Smooth muscle cell (in vitro differentiated cells): ENCODE measurements at regions not wholly inside any gene's neighbourhood (a gene's known extent, or its start where the extent isn't known, plus 50 kb on each side); places are given as distances from the start of the nearest gene placed in this dataset.

Experiments
- DNase-seq: peaks from one replicate; lab custom pipeline; 2025; ENCODE audit not compliant: unreplicated experiment; lab: John Stamatoyannopoulos, UW
- H2AFZ ChIP-seq: fragments of 200-600 bp; sonication (generic); 2 replicates; pipeline ENCODE4 v1.6.0; 2016; ENCODE audit warnings: antibody characterized with exemption, low read depth, mild to moderate bottlenecking
- H3F3A ChIP-seq: fragments of 200-600 bp; sonication (generic); 2 replicates; pipeline ENCODE4 v1.6.0; 2017; ENCODE audit warnings: antibody characterized with exemption, low read depth
- H3K27ac ChIP-seq: fragments of 200-600 bp; sonication (generic); 2 replicates; pipeline ENCODE4 v1.5.1; 2016; ENCODE audit warnings: low read depth, mild to moderate bottlenecking
- H3K27me3 ChIP-seq: fragments of 200-600 bp; sonication (generic); 2 replicates; pipeline ENCODE4 v1.6.1; 2016; ENCODE audit warnings: low read depth, mild to moderate bottlenecking
- H3K36me3 ChIP-seq: fragments of 200-600 bp; sonication (generic); 2 replicates; pipeline ENCODE4 v1.5.1; 2016; ENCODE audit warnings: low read depth
- H3K4me1 ChIP-seq: fragments of 200-600 bp; sonication (generic); 2 replicates; pipeline ENCODE4 v1.5.1; 2016; ENCODE audit warnings: low read depth
- H3K4me2 ChIP-seq: fragments of 200-600 bp; sonication (generic); 2 replicates; pipeline ENCODE4 v1.6.0; 2016; ENCODE audit warnings: mild to moderate bottlenecking
- H3K4me3 ChIP-seq: fragments of 200-600 bp; sonication (generic); 2 replicates; pipeline ENCODE4 v1.5.1; 2016; ENCODE audit warnings: mild to moderate bottlenecking
- H3K79me2 ChIP-seq: fragments of 200-600 bp; sonication (generic); 2 replicates; pipeline ENCODE4 v1.6.0; 2016; ENCODE audit warnings: low read depth, mild to moderate bottlenecking
- H3K9ac ChIP-seq: fragments of 200-600 bp; sonication (generic); 2 replicates; pipeline ENCODE4 v1.6.0; 2016; ENCODE audit warnings: low read depth
- H3K9me3 ChIP-seq: fragments of 200-600 bp; sonication (generic); replicated peaks from 2 replicates; pipeline ENCODE4 v1.5.1; 2016; ENCODE audit warnings: low read depth
- H4K20me1 ChIP-seq: fragments of 200-600 bp; sonication (generic); 2 replicates; pipeline ENCODE4 v1.6.0; 2016; ENCODE audit warnings: low read depth
- CTCF ChIP-seq: fragments of 200-600 bp; sonication (generic); IDR thresholded peaks from 2 replicates; pipeline ENCODE4 v1.5.1; 2017; ENCODE audit warnings: borderline replicate concordance, mild to moderate bottlenecking, antibody characterized with exemption; ENCODE audit not compliant: insufficient read depth, poor library complexity, severe bottlenecking
- WGBS: methylation state at CpG from one replicate; pipeline ENCODE4 v1.1.7; 2016; ENCODE audit warnings: low lambda C conversion rate; 5-methylcytosine and 5-hydroxymethylcytosine counted together

GRCh38 chr18:22103647-22104031 is 65.8 kb upstream of the GATA6 start:
- Histone ChIP-seq H3F3A (no peaks in the 10 kb centered on the region), H3K4me1 (no peaks in the 10 kb centered on the region), H3K4me2 (no peak overlapping the region), H4K20me1 (no peaks in the 10 kb centered on the region), H2AFZ (no peak overlapping the region), H3K4me3 (no peak overlapping the region), H3K9me3 (no peaks in the 10 kb centered on the region), H3K27me3 (no peaks in the 10 kb centered on the region), H3K27ac (no peak overlapping the region), H3K79me2 (no peaks in the 10 kb centered on the region), H3K36me3 (no peaks in the 10 kb centered on the region), H3K9ac (no peak overlapping the region)
- no peak for TF ChIP-seq CTCF
- no peak for DNase-seq
- 78% methylated on average over 6 of the region's 6 CpGs for WGBS

- Histone ChIP-seq H3K36me3 (no peaks in the 10 kb centered on the region), H2AFZ (no peak overlapping the region), H3K4me3 (no peak overlapping the region), H3K27me3 (no peaks in the 10 kb centered on the region), H3K27ac (no peak overlapping the region), H3K9me3 (no peaks in the 10 kb centered on the region), H3K79me2 (no peaks in the 10 kb centered on the region), H3F3A (no peaks in the 10 kb centered on the region), H3K9ac (no peak overlapping the region), H3K4me1 (no peaks in the 10 kb centered on the region), H4K20me1 (no peaks in the 10 kb centered on the region), H3K4me2 (no peak overlapping the region)
- TF ChIP-seq CTCF: no peak
- DNase-seq: no peak
- WGBS: 82% methylated on average over 4 of the region's 4 CpGs
Observed at GRCh38 chr18:22106536-22107292, 62.7 kb upstream of the GATA6 start.

- no peaks in the 10 kb centered on the region for H3K27me3 ChIP-seq
- H3F3A ChIP-seq: no peaks in the 10 kb centered on the region
- no peaks in the 10 kb centered on the region for H4K20me1 ChIP-seq
- no peak overlapping the region for H3K4me3 ChIP-seq
- H3K9me3 ChIP-seq: no peaks in the 10 kb centered on the region
- DNase-seq: no peak
- no peaks in the 10 kb centered on the region for H3K79me2 ChIP-seq
- H3K36me3 ChIP-seq: no peaks in the 10 kb centered on the region
- no peak overlapping the region for H3K9ac ChIP-seq
- no peak for TF ChIP-seq CTCF
- no peak overlapping the region for H3K4me2 ChIP-seq
- H2AFZ ChIP-seq: no peak overlapping the region
- 78% methylated on average over 2 of the region's 2 CpGs for WGBS
- no peaks in the 10 kb centered on the region for H3K4me1 ChIP-seq
- H3K27ac ChIP-seq: no peak overlapping the region
Observed at GRCh38 chr18:22108674-22109073, 60.7 kb upstream of the GATA6 start.

- 91% methylated on average over 4 of the region's 4 CpGs for WGBS
Observed at GRCh38 chr18:22109535-22109934, 59.9 kb upstream of the GATA6 start.

More at GRCh38 chr18:22109535-22109934, 59.9 kb upstream of the GATA6 start:
- H3K4me1 ChIP-seq: no peaks in the 10 kb centered on the region
- no peak overlapping the region for H3K4me2 ChIP-seq
- no peak overlapping the region for H3K9ac ChIP-seq
- no peak overlapping the region for H3K4me3 ChIP-seq
- no peaks in the 10 kb centered on the region for H3K27me3 ChIP-seq
- no peak for TF ChIP-seq CTCF
- no peaks in the 10 kb centered on the region for H3K79me2 ChIP-seq
- H3K9me3 ChIP-seq: no peaks in the 10 kb centered on the region
- no peaks in the 10 kb centered on the region for H4K20me1 ChIP-seq
- H2AFZ ChIP-seq: no peak overlapping the region
- H3K27ac ChIP-seq: no peak overlapping the region
- DNase-seq: no peak
- H3F3A ChIP-seq: no peaks in the 10 kb centered on the region
- no peaks in the 10 kb centered on the region for H3K36me3 ChIP-seq
